Thyroid gland (tissue), 4 donors: ENCODE measurements at regions not wholly inside any gene's neighbourhood (a gene's known extent, or its start where the extent isn't known, plus 50 kb on each side); places are given as distances from the start of the nearest gene placed in this dataset.

Source experiments
- POLR2A ChIP-seq, 2 donors: fragments of 450-650 bp; IDR thresholded peaks; one replicate each; pipeline ENCODE4 v1.6.1; 2017; ENCODE audit warnings: antibody characterized with exemption in 2 of 2, mild to moderate bottlenecking in 2 of 2, moderate library complexity in 1 of 2
- TF ChIP-seq, protein P1 (sequence below), 6 experiments: fragments of 200-600 bp in 3 of 6; fragments of 450-650 bp in 3 of 6; sonication (generic) in 3 of 6; IDR thresholded peaks; one replicate each; pipeline ENCODE4 v1.5.1; 2016 to 2019; ENCODE audit warnings: antibody characterized with exemption in 6 of 6, mild to moderate bottlenecking in 2 of 6, inconsistent platforms in 1 of 6, moderate library complexity in 1 of 6

DNA sequence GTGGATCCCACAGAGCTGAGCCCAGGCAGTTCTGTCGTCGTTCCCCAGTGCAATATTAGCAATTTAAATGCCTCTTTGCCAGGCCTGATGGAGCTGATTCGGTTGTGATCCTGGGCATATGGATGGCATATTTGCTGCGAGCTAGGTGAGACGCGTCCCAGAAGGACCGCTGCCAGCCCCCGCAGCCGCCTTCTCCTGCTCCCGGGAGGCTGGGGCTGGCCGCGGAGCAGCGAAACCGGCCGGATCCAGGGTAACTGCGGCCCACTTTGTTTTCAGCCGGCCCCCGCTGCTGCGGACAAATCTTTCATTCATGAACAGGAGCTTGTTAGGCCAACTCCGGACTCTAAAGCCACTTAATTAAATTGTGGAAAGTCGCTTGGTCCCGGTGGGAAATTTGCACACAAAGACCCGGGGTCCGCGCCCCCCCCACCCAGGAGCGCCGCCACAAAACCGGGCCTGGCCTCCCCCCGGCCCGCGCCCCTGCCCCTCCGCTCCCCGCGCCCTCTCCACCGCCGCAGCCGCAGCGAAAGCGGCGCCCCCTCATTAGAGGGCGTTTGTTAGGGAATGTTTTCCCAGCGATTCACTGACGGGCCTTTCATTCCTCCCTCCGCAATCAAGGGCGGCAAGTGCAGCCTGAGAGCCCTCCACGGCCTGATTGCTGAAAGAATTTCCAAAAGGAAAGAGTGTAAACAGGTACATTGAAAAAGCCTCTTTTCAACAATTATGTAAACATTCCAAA, 383.3 kb downstream of the RRAGC start:
- TF ChIP-seq POLR2A (IDR thresholded peaks at IDR 0.05): no peak
- TF ChIP-seq, protein P1, sequence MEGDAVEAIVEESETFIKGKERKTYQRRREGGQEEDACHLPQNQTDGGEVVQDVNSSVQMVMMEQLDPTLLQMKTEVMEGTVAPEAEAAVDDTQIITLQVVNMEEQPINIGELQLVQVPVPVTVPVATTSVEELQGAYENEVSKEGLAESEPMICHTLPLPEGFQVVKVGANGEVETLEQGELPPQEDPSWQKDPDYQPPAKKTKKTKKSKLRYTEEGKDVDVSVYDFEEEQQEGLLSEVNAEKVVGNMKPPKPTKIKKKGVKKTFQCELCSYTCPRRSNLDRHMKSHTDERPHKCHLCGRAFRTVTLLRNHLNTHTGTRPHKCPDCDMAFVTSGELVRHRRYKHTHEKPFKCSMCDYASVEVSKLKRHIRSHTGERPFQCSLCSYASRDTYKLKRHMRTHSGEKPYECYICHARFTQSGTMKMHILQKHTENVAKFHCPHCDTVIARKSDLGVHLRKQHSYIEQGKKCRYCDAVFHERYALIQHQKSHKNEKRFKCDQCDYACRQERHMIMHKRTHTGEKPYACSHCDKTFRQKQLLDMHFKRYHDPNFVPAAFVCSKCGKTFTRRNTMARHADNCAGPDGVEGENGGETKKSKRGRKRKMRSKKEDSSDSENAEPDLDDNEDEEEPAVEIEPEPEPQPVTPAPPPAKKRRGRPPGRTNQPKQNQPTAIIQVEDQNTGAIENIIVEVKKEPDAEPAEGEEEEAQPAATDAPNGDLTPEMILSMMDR (IDR thresholded peaks at IDR 0.05): no peak
